HG02870 (cell line): ENCODE measurements at regions not wholly inside any gene's neighbourhood (a gene's known extent, or its start where the extent isn't known, plus 50 kb on each side); places are given as distances from the start of the nearest gene placed in this dataset.

Experiments used
- ATAC-seq: cut with Tn5 transposase; IDR thresholded peaks from one replicate; pipeline ENCODE4 v1.9.1; 2021; ENCODE audit warnings: mild to moderate bottlenecking, moderate library complexity; ENCODE audit not compliant: unreplicated experiment

DNA sequence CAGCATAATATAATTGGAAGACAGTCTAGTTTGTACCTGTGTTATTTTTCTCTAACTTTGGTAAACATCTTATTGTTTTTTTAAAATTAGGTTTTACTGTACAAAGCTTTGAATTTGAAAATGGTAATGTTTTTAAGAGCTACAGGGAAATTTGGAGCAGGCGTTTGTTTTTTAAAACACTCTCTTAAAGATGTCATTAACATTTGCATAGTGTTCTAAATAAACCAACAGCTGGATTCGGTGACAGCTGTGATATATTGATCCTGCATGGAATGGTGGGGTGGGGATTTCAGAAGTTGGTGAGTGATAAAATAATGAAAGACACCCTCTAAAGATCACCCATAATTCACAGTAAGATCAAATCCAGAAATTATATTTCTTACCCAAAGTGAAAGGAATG is 97.9 kb upstream of the PRL start:
- no peak for ATAC-seq

- no peak for ATAC-seq
These were observed 102.9 kb upstream of the PRL start for GRCh38 chr6:22399693-22400092.

DNA sequence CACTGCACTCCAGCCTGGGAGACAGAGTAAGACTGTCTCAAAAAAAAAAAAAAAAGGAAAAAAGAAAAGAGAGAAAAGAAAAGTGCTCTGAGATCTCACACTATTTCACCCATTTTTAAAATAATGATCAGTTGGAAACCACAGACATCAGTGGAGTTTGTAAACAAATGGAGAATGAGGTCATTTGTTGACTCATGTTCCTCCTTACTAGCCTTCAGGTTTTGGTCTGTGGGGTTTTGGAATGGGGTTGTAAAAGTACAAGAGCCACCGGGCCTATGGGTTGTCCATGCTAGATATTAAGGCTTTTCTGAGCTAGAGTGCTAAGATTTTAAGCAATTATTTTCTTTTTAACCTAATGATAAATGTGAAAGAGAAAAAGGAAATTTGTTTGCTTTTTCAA is 104.4 kb upstream of the PRL start:
- ATAC-seq: no peak

DNA sequence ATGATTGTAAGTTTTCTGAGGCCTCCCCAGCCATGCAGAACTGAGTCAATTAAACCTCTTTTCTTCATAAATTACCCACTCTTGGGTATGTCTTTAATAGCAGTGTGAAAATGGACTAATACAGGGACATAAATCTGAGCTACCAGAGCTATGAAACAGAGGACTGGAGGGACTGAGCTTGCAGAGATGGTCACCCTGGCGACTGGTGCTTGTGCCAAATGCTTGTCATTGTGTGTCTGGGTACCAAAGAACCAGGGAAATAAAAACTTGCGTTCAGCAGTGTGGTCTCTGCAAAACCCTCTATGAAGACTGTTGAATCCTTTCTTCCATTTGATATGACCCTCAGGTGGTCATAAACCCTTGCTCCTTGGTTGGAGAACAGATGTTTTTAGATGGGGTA is 105.1 kb upstream of the PRL start:
- ATAC-seq: no peak

DNA sequence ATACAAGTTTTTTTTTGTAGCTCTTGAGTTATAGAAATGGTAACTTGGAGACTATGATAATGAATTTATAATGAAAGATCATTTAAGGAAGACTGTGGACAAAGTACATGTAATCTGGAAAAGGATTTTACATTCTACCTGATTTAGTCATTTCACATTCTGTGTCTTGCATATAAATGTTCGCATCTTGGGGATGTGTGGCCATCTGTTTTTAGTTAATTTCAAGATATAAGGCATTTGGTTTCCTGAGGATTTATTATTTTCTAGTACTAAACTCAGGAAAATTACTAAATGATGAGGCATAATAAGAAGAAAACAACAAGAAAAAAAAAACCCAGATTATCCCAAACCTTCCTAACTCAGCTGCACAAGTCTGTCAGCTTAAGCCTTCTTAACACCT is 112.7 kb upstream of the PRL start:
- ATAC-seq: no peak

DNA sequence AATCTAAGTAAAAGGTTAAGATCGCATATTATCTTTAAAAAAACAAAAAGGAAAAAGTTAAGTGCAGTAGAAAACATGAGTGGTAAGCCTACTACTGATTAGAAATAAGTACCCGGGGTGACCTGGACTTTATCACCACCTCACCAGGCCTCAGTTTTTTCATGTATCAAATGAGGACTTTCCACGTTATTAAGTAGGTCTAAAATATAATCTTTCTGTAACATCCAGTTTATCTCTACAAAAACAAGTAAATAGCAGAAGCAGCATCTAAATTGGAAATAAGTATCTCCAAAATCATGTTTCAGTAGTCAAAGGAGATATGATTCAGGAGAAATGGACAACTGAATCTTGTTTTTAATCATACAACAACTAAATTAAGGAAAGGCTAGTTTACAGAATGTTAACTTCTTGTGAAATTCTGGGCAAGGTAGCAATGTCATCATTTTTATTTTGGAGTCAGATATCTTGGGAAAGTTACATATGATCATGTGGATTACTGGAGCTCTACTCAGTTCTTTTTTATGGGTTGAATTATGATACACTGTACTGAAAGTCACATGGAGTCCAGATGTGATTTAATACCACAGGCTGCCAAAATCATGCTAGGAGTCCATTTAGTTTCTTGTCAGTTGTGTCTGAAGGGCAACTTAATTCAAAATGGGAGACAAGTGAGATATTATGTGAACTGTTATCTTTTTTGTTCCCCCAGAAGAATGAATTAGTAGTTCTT is 114.7 kb upstream of the PRL start:
- no peak for ATAC-seq

- no peak for ATAC-seq
These were observed 116.2 kb upstream of the PRL start for GRCh38 chr6:22412994-22413393.

- ATAC-seq: no peak
These were observed 117.0 kb upstream of the PRL start for GRCh38 chr6:22413681-22414311.

DNA sequence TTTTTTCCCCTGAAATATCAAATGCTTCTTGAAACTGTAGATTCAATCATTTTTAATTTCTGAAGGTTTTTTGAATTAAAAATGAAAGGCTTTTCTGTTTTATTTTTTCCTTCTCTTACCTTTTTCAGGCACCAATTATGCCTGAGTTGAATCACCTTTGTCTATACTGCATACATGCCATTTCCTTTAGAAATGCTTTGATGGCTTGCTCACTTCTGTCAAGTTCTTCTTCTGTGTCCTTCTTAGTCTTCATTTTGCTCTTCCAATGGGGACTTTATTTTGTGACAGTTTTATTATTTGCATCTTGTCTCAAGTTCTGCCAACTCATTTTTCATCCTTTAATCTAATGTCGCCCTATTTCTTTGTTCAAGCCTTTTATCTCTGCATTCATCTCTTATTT is 121.9 kb upstream of the PRL start:
- no peak for ATAC-seq

DNA sequence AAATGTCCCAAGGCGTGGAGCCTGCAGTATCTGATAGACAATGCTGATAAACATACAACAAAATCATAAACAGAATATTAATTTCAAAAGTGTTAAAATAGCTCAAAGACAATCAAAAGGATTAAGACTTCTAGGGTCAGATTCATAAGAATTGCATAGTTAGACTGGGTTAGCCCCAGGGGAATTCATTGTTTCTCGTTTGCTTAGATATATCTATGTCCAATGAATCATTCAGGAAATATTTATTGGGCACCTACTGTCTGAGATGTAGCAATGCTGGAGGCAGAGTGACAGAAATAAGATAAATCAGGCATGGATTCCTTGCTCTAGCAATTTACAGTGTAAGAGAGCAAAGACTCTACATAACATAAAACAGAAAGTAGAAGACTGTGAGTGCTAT is 124.4 kb upstream of the PRL start:
- ATAC-seq: no peak

GRCh38 chr6:22424196-22424595 is 127.4 kb upstream of the PRL start:
- no peak for ATAC-seq

GRCh38 chr6:22432060-22432459 is 135.2 kb upstream of the PRL start:
- ATAC-seq: no peak

GRCh38 chr6:22433745-22434144 is 135.6 kb upstream of the HDGFL1 start:
- ATAC-seq: no peak

DNA sequence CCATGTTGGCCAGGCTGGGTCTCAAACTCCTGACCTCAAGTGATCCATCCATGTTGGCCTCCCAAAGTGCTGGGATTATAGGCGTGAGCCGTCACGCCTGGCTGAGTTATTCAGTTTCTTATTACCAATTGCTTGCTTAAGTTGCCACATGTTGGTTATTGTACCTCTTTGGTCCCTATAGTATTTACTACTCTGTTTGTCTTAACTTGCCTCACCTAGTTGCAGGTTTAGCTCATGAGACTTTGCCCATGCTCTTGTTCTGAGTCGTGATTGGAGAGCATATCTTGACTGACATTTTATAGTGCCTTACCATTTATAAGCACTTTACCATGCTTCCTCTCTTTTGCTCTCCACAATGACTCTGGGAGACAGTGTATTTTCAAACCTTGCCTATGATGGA is 134.2 kb upstream of the HDGFL1 start:
- no peak for ATAC-seq

- ATAC-seq: no peak
These were observed 133.2 kb upstream of the HDGFL1 start for GRCh38 chr6:22436134-22436533.

DNA sequence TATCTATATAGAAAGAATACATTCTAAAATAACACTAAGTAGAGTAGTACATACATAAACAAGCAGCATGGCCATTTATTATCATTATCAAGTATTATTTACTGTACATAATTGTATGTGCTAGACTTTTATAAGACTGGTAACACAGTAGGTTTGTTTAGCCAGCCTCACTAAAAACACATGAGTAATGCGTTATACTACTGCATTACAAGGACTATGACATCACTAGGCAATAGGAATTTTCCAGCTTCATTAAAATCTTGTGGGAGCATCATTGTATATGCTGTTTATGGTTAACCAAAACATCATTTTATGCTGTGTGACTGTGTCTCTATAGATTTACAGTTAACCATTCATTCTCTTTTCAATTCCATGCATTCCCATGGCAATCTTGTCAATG is 131.7 kb upstream of the HDGFL1 start:
- ATAC-seq: no peak

DNA sequence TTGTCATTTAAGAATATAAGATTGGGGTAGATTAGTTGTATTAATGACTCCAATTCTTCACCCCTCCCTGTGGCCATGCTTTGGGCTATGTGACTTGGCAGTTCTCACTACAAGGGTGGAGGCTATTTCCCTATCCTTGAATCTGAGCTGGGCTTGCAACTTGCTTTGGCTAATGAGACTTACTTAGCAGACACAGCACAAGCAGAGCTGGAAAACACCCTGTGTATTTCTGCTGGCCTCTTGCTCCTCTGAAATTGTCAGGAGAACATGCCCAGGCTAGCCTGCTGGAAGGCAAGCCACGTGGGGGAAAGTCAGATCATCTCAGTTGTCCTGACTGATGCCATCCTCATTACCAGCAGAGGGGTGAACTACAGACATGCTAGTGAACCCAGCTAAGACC is 126.5 kb upstream of the HDGFL1 start:
- ATAC-seq: no peak

DNA sequence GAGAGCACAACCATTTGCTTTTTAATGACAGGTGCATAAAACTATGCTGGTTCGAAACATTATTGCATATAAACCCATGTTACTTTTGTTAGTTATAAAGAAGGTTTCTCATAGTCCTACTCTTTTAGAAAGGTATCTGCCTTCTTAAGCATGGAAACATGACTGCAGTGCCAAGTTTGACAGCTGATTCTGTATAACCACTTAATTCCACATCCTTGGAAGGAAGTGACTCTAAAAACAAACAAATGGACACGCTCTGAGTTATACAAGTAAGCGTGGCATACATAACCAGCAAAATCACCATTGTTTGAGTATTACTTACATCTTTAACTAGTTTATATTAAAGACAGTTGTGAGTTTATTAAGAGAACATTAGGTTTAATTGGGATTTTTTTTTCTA is 125.0 kb upstream of the HDGFL1 start:
- no peak for ATAC-seq

DNA sequence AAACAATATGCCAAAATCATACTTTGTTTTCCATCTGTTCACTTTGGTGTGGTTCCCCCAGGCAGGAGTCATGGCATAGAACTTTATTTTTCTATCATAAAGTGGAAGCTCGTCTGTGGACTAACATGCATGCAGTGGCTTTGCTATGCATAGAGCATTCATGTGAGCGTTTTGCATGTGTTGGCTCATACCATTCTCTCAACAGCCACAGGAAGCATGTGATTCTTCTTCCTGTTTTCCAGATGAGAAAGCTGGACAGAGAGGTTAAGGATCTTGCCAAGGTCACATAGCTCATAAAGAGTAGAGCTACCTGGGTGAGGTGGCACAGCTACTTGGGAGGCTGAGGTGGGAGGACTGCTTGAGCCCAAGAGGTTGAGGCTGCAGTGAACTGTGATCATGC is 123.4 kb upstream of the HDGFL1 start:
- no peak for ATAC-seq

- ATAC-seq: no peak
These were observed 121.8 kb upstream of the HDGFL1 start for GRCh38 chr6:22447249-22448196.

DNA sequence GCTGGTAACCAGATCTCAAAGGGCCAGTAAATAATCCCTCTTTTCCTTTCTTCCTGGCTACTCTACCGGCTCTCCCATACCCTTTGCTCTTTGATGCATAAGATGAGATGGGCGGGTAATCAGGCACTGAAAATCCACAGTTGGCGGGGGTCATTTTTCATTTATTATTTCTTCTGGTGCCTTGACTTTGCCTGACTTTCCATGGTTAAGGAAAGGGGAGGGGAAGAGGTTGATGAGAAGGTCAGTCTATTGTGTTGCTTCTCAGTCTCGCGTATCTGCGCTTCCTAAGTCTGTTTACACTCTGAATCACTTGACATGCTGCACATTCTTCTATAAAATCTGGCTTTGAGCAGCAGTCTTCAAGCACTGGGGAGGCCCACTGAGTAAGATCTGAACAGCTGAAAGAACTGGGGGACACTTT is 121.1 kb upstream of the HDGFL1 start:
- ATAC-seq: no peak

DNA sequence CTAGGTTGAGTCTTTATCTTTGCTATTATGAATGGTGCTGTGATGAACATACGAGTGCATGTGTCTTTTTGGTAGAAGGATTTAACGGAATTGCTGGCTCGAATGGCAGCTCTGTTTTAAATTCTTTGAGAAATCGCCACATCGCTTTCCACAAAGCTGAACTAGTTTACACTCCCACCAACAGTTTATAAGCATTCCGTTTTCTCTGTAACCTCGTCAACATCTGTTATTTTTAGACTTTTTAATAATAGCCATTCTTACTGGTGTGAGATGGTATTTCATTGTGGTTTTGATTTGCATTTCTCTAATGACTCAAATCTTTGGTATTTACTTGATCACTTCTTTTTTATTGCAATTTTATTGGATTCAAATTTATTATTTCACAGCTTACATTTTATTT is 117.4 kb upstream of the HDGFL1 start:
- ATAC-seq: no peak
